ENCODE measurements at regions not wholly inside any gene's neighbourhood (a gene's known extent, or its start where the extent isn't known, plus 50 kb on each side); places are given as distances from the start of the nearest gene placed in this dataset.

GRCh38 chr2:217185265-217185995 is 325.6 kb upstream of the TNP1 start:
- TF ChIP-seq POLR2A (IDR thresholded peaks at IDR 0.05; ENCODE audit: low read length): no peak
- no peak for TF ChIP-seq GATA1 (IDR thresholded peaks at IDR 0.05; ENCODE audit: low read depth, low read length)
